ENCODE measurements at regions not wholly inside any gene's neighbourhood (a gene's known extent, or its start where the extent isn't known, plus 50 kb on each side); places are given as distances from the start of the nearest gene placed in this dataset.
A peak's percentile ranks its signal among the peaks of the same experiment; 100 is the strongest.

- Histone ChIP-seq H3K4me3 (ENCODE audit: extremely low read depth in 1 of 4, insufficient read depth in 2 of 4, low read depth in 3 of 4, low read length in 4 of 4) (no peak overlapping the region), H4K20me1 (replicated peaks in 1 of 2; ENCODE audit: control insufficient read depth in 1 of 2, insufficient read depth in 2 of 2, low read length in 2 of 2) (no peaks in the 10 kb centered on the region), H3K23me2 (ENCODE audit: low read depth, low read length) (no peaks in the 10 kb centered on the region), H3K27ac (ENCODE audit: low read depth, low read length) (no peak overlapping the region), H2AK5ac (ENCODE audit: low read depth, low read length) (no peak overlapping the region), H3K79me2 (ENCODE audit: control insufficient read depth in 1 of 2, insufficient read depth in 2 of 2, low read length in 2 of 2) (no peaks in the 10 kb centered on the region), H2BK12ac (ENCODE audit: low read depth, low read length) (no peak overlapping the region), H2BK20ac (ENCODE audit: low read length) (no peak overlapping the region), H3K36me3 (ENCODE audit: control insufficient read depth in 2 of 4, insufficient read depth in 4 of 4, low read length in 3 of 4) (no peaks in the 10 kb centered on the region), H3K79me1 (ENCODE audit: low read depth, low read length) (no peaks in the 10 kb centered on the region), H3K4me2 (ENCODE audit: insufficient read depth in 1 of 2, low read depth in 2 of 2, low read length in 2 of 2) (peak overlapping the region in 1 of 2 experiments; percentile 10; a peak in 2 of 4 replicates), H4K5ac (ENCODE audit: insufficient read length, low read depth, low read length) (no peak overlapping the region), H3K9ac (replicated peaks in 1 of 4; ENCODE audit: extremely low read depth in 1 of 4, low read depth in 3 of 4, low read length in 3 of 4) (no peak overlapping the region), H3K14ac (ENCODE audit: insufficient read length) (no peak overlapping the region), H3K18ac (ENCODE audit: extremely low read depth, low read length) (no peak overlapping the region), H2AFZ (ENCODE audit: low read length) (no peak overlapping the region), H4K91ac (replicated peaks; ENCODE audit: insufficient read length, low read length) (no peak overlapping the region), H2BK15ac (ENCODE audit: low read length) (no peak overlapping the region), H3K4ac (replicated peaks; ENCODE audit: insufficient read length, low read depth, low read length) (no peak overlapping the region), H3K27me3 (replicated peaks in 1 of 4; ENCODE audit: control insufficient read depth in 3 of 4, extremely low read depth in 1 of 4, insufficient read depth in 3 of 4, low read length in 3 of 4) (no peaks in the 10 kb centered on the region), H4K8ac (ENCODE audit: extremely low read depth, insufficient read depth, low read length) (no peak overlapping the region), H3K56ac (replicated peaks; ENCODE audit: insufficient read length, low read depth, low read length) (no peak overlapping the region), H2BK120ac (replicated peaks; ENCODE audit: low read depth, low read length) (no peak overlapping the region), H2BK5ac (ENCODE audit: low read depth, low read length) (no peak overlapping the region), H3K4me1 (replicated peaks in 1 of 4; ENCODE audit: control insufficient read depth in 3 of 4, insufficient read depth in 4 of 4, low read length in 3 of 4) (peaks cover 0 to 6% (median 1%) of the 10 kb centered on the region in 4 experiments; a peak in 1 of 7 replicates), H3K9me3 (ENCODE audit: insufficient read depth in 2 of 2, low read depth in 1 of 2, low read length in 1 of 2) (no peaks in the 10 kb centered on the region), H3K23ac (ENCODE audit: insufficient read length) (no peak overlapping the region)
- 79% methylated on average over 1 of the region's 1 CpG; no CpG with 5 or more reads in 1 of the 2 experiments for WGBS, 2 experiments (ENCODE audit: extremely low coverage in 1 of 2, insufficient coverage in 1 of 2, insufficient read length in 1 of 2, insufficient replicate concordance in 2 of 2, low coverage in 1 of 2, low lambda C conversion rate in 2 of 2, missing lambda C conversion rate in 1 of 2)
- ChIA-PET POLR2A (ENCODE audit: partially characterized antibody) (interaction anchor here (0.6 kb wide), 1 partner anchor 1450 kb away, joined by 4 read pairs; no protein-coding TSS in a partner anchor), CTCF (ENCODE audit: partially characterized antibody) (no interaction called here)
- FAIRE-seq (peak; percentile 45), DNase-seq (ENCODE audit: low read depth in 1 of 2, low spot score in 2 of 2) (peak in 1 of 2 experiments; percentile 10)
- no peak for TF ChIP-seq FOSL1 (IDR thresholded peaks at IDR 0.05; ENCODE audit: insufficient read depth, low read depth, low read length)
- no peak for TF ChIP-seq SIRT6 (IDR thresholded peaks at IDR 0.05; ENCODE audit: low read length)
- no peak for TF ChIP-seq USF2 (IDR thresholded peaks at IDR 0.05; ENCODE audit: low read length)
- no peak for TF ChIP-seq MAX (IDR thresholded peaks at IDR 0.05)
- TF ChIP-seq EGR1 (IDR thresholded peaks at IDR 0.05; ENCODE audit: borderline replicate concordance, low read depth, low read length): no peak
- TF ChIP-seq CHD1 (IDR thresholded peaks at IDR 0.05; ENCODE audit: low read depth, low read length): no peak
- no peak for TF ChIP-seq KDM4A (IDR thresholded peaks at IDR 0.05; ENCODE audit: low read depth, low read length, severe bottlenecking)
- TF ChIP-seq SP1 (IDR thresholded peaks at IDR 0.05; ENCODE audit: low read depth, low read length): no peak
- no peak for TF ChIP-seq YY1 (IDR thresholded peaks at IDR 0.05; ENCODE audit: low read depth, low read length)
Measured at GRCh38 chr18:68221111-68221724, 493.7 kb downstream of the TMX3 start.
